ENCODE measurements at regions not wholly inside any gene's neighbourhood (a gene's known extent, or its start where the extent isn't known, plus 50 kb on each side); places are given as distances from the start of the nearest gene placed in this dataset.

- H3K9me3 Mint-ChIP-seq: no peaks in the 10 kb centered on the region
- H3K27me3 Mint-ChIP-seq (ENCODE audit: low read depth): no peaks in the 10 kb centered on the region
- CTCF ChIA-PET: no interaction called here
- H3K4me1 Mint-ChIP-seq: no peaks in the 10 kb centered on the region
- TF ChIP-seq MAX (CRISPR knock-in tag; IDR thresholded peaks at IDR 0.05): no peak
- no peak for TF ChIP-seq ZNF396 (CRISPR knock-in tag; IDR thresholded peaks at IDR 0.05; ENCODE audit: borderline replicate concordance)
- TF ChIP-seq GABPB1 (CRISPR knock-in tag; IDR thresholded peaks at IDR 0.05): no peak
- TF ChIP-seq ERG (CRISPR knock-in tag; IDR thresholded peaks at IDR 0.05): no peak
- no peak for TF ChIP-seq CREB1 (CRISPR knock-in tag; IDR thresholded peaks at IDR 0.05)
- TF ChIP-seq GRHL2 (CRISPR knock-in tag; IDR thresholded peaks at IDR 0.05; ENCODE audit: insufficient replicate concordance, severe bottlenecking): no peak
- no peak for TF ChIP-seq ZNF121 (CRISPR knock-in tag; IDR thresholded peaks at IDR 0.05)
- TF ChIP-seq ZNF512 (CRISPR knock-in tag; IDR thresholded peaks at IDR 0.05; ENCODE audit: borderline replicate concordance): no peak
- TF ChIP-seq, protein P1, sequence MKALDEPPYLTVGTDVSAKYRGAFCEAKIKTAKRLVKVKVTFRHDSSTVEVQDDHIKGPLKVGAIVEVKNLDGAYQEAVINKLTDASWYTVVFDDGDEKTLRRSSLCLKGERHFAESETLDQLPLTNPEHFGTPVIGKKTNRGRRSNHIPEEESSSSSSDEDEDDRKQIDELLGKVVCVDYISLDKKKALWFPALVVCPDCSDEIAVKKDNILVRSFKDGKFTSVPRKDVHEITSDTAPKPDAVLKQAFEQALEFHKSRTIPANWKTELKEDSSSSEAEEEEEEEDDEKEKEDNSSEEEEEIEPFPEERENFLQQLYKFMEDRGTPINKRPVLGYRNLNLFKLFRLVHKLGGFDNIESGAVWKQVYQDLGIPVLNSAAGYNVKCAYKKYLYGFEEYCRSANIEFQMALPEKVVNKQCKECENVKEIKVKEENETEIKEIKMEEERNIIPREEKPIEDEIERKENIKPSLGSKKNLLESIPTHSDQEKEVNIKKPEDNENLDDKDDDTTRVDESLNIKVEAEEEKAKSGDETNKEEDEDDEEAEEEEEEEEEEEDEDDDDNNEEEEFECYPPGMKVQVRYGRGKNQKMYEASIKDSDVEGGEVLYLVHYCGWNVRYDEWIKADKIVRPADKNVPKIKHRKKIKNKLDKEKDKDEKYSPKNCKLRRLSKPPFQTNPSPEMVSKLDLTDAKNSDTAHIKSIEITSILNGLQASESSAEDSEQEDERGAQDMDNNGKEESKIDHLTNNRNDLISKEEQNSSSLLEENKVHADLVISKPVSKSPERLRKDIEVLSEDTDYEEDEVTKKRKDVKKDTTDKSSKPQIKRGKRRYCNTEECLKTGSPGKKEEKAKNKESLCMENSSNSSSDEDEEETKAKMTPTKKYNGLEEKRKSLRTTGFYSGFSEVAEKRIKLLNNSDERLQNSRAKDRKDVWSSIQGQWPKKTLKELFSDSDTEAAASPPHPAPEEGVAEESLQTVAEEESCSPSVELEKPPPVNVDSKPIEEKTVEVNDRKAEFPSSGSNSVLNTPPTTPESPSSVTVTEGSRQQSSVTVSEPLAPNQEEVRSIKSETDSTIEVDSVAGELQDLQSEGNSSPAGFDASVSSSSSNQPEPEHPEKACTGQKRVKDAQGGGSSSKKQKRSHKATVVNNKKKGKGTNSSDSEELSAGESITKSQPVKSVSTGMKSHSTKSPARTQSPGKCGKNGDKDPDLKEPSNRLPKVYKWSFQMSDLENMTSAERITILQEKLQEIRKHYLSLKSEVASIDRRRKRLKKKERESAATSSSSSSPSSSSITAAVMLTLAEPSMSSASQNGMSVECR (CRISPR knock-in tag; IDR thresholded peaks at IDR 0.05; ENCODE audit: borderline replicate concordance): no peak
- no peak for TF ChIP-seq ATF2 (CRISPR knock-in tag; IDR thresholded peaks at IDR 0.05; ENCODE audit: borderline replicate concordance, low read depth)
- TF ChIP-seq NFATC4 (CRISPR knock-in tag; IDR thresholded peaks at IDR 0.05): no peak
- TF ChIP-seq TEAD1 (CRISPR knock-in tag; IDR thresholded peaks at IDR 0.05): no peak
- TF ChIP-seq ATF1 (CRISPR knock-in tag; IDR thresholded peaks at IDR 0.05): no peak
- TF ChIP-seq, protein P2, sequence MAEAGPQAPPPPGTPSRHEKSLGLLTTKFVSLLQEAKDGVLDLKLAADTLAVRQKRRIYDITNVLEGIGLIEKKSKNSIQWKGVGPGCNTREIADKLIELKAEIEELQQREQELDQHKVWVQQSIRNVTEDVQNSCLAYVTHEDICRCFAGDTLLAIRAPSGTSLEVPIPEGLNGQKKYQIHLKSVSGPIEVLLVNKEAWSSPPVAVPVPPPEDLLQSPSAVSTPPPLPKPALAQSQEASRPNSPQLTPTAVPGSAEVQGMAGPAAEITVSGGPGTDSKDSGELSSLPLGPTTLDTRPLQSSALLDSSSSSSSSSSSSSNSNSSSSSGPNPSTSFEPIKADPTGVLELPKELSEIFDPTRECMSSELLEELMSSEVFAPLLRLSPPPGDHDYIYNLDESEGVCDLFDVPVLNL (CRISPR knock-in tag; IDR thresholded peaks at IDR 0.05; ENCODE audit: borderline replicate concordance, low read depth): no peak
- POLR2A ChIA-PET: no interaction called here
- H3K4me3 Mint-ChIP-seq: no peak overlapping the region
- ATAC-seq: no peak
- no peaks in the 10 kb centered on the region for H3K36me3 Mint-ChIP-seq
- no peak overlapping the region for H3K27ac Mint-ChIP-seq
- no peak for DNase-seq (ENCODE audit: low spot score)
Measured at GRCh38 chr4:163806653-163807052, 312.2 kb downstream of the TMA16 start.

GRCh38 chr4:163808011-163808410, 313.5 kb downstream of the TMA16 start:
- ChIA-PET CTCF (no interaction called here), POLR2A (no interaction called here)
- no peaks in the 10 kb centered on the region for H3K4me1 Mint-ChIP-seq
- H3K4me3 Mint-ChIP-seq: no peak overlapping the region
- H3K27ac Mint-ChIP-seq: no peak overlapping the region
- no peaks in the 10 kb centered on the region for H3K9me3 Mint-ChIP-seq
- ATAC-seq (no peak), DNase-seq (ENCODE audit: low spot score) (no peak)
- H3K36me3 Mint-ChIP-seq: no peaks in the 10 kb centered on the region
- H3K27me3 Mint-ChIP-seq (ENCODE audit: low read depth): no peaks in the 10 kb centered on the region
- TF ChIP-seq TCF7 (CRISPR knock-in tag; IDR thresholded peaks at IDR 0.05; ENCODE audit: low read depth) (no peak), MXD4 (CRISPR knock-in tag; IDR thresholded peaks at IDR 0.05; ENCODE audit: borderline replicate concordance) (no peak), GABPB1 (CRISPR knock-in tag; IDR thresholded peaks at IDR 0.05) (no peak), ZNF317 (CRISPR knock-in tag; IDR thresholded peaks at IDR 0.05; ENCODE audit: borderline replicate concordance, low read depth) (no peak), CBFB (CRISPR knock-in tag; IDR thresholded peaks at IDR 0.05; ENCODE audit: low read depth) (no peak), ZNF138 (CRISPR knock-in tag; conservative IDR thresholded peaks at IDR 0.05) (no peak), FOXP1 (CRISPR knock-in tag; IDR thresholded peaks at IDR 0.05; ENCODE audit: borderline replicate concordance) (no peak), ZNF396 (CRISPR knock-in tag; IDR thresholded peaks at IDR 0.05; ENCODE audit: borderline replicate concordance) (no peak), FOXJ3 (CRISPR knock-in tag; IDR thresholded peaks at IDR 0.05; ENCODE audit: borderline replicate concordance) (no peak)
- TF ChIP-seq, protein P3, sequence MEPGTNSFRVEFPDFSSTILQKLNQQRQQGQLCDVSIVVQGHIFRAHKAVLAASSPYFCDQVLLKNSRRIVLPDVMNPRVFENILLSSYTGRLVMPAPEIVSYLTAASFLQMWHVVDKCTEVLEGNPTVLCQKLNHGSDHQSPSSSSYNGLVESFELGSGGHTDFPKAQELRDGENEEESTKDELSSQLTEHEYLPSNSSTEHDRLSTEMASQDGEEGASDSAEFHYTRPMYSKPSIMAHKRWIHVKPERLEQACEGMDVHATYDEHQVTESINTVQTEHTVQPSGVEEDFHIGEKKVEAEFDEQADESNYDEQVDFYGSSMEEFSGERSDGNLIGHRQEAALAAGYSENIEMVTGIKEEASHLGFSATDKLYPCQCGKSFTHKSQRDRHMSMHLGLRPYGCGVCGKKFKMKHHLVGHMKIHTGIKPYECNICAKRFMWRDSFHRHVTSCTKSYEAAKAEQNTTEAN (CRISPR knock-in tag; IDR thresholded peaks at IDR 0.05): no peak

All from WTC11 (cell line).